SK-N-SH treated with all-trans-retinoic acid at 6 μM for 48 hours (cell line): ENCODE measurements at regions not wholly inside any gene's neighbourhood (a gene's known extent, or its start where the extent isn't known, plus 50 kb on each side); places are given as distances from the start of the nearest gene placed in this dataset.

Experiments used
- ATAC-seq: fragments of 200-7000 bp; cut with Tn5 transposase; 3 replicates; pipeline ENCODE4 v1.9.1; 2020; ENCODE audit warnings: mild to moderate bottlenecking, moderate library complexity
- ARNTL ChIP-seq: fragments of 450-650 bp; formaldehyde crosslinking; IDR thresholded peaks from 2 replicates; pipeline ENCODE4 v1.5.0; 2020; ENCODE audit warnings: low read depth, mild to moderate bottlenecking, moderate library complexity, borderline replicate concordance
- BACH2 ChIP-seq: fragments of 250-450 bp; sonication (Bioruptor Pico); IDR thresholded peaks from 2 replicates; pipeline ENCODE4 v1.9.0; 2021; ENCODE audit warnings: mild to moderate bottlenecking, borderline replicate concordance
- CREB5 ChIP-seq: fragments of 250-450 bp; sonication (Bioruptor Pico); IDR thresholded peaks from 2 replicates; pipeline ENCODE4 v1.5.1; 2020; ENCODE audit warnings: low read depth, mild to moderate bottlenecking, moderate library complexity
- CSDC2 ChIP-seq: fragments of 250-450 bp; sonication (Bioruptor Pico); IDR thresholded peaks from 2 replicates; pipeline ENCODE4 v1.5.0; 2020; ENCODE audit warnings: mild to moderate bottlenecking, moderate library complexity
- CSRNP3 ChIP-seq: fragments of 250-450 bp; sonication (Bioruptor Pico); IDR thresholded peaks from 2 replicates; pipeline ENCODE4 v1.5.1; 2021; ENCODE audit warnings: mild to moderate bottlenecking, moderate library complexity
- ESRRG ChIP-seq: fragments of 250-450 bp; sonication (Bioruptor Pico); IDR thresholded peaks from 2 replicates; pipeline ENCODE4 v1.6.1; 2021; ENCODE audit warnings: mild to moderate bottlenecking
- GLIS3 ChIP-seq: fragments of 250-450 bp; sonication (Bioruptor Pico); IDR thresholded peaks from 2 replicates; pipeline ENCODE4 v1.5.0; 2020; ENCODE audit warnings: mild to moderate bottlenecking, moderate library complexity
- ISL1 ChIP-seq: fragments of 250-450 bp; sonication (Bioruptor Pico); IDR thresholded peaks from 2 replicates; pipeline ENCODE4 v2.1.2; 2022; ENCODE audit warnings: mild to moderate bottlenecking, moderate library complexity
- OSR1 ChIP-seq: fragments of 250-450 bp; sonication (Bioruptor Pico); IDR thresholded peaks from 2 replicates; pipeline ENCODE4 v1.8.0; 2022; ENCODE audit warnings: moderate library complexity, mild to moderate bottlenecking, inconsistent platforms
- PATZ1 ChIP-seq: fragments of 250-450 bp; sonication (Bioruptor Pico); IDR thresholded peaks from 2 replicates; pipeline ENCODE4 v1.8.0; 2020; ENCODE audit warnings: mild to moderate bottlenecking, moderate library complexity, borderline replicate concordance
- PPARA ChIP-seq: fragments of 250-450 bp; sonication (Bioruptor Pico); IDR thresholded peaks from 2 replicates; pipeline ENCODE4 v1.5.0; 2020; ENCODE audit warnings: mild to moderate bottlenecking, borderline replicate concordance
- RARB ChIP-seq: fragments of 250-450 bp; sonication (Bioruptor Pico); IDR thresholded peaks from 2 replicates; pipeline ENCODE4 v1.8.0; 2021; ENCODE audit warnings: mild to moderate bottlenecking, moderate library complexity
- SNAI2 ChIP-seq: fragments of 250-450 bp; sonication (Bioruptor Pico); IDR thresholded peaks from 2 replicates; pipeline ENCODE4 v1.5.0; 2020; ENCODE audit warnings: mild to moderate bottlenecking, moderate library complexity
- TCF4 ChIP-seq: fragments of 250-450 bp; sonication (Bioruptor Pico); IDR thresholded peaks from 2 replicates; pipeline ENCODE4 v1.8.0; 2021; ENCODE audit warnings: mild to moderate bottlenecking, moderate library complexity, borderline replicate concordance
- TOX ChIP-seq: fragments of 250-450 bp; sonication (Bioruptor Pico); IDR thresholded peaks from 2 replicates; pipeline ENCODE4 v1.8.0; 2021; ENCODE audit warnings: mild to moderate bottlenecking, moderate library complexity, borderline replicate concordance
- ZC3H10 ChIP-seq: fragments of 250-450 bp; sonication (Bioruptor Pico); IDR thresholded peaks from 2 replicates; pipeline ENCODE4 v1.5.1; 2021; ENCODE audit warnings: mild to moderate bottlenecking, moderate library complexity
- ZFP30 ChIP-seq: fragments of 450-650 bp; formaldehyde crosslinking; IDR thresholded peaks from 2 replicates; pipeline ENCODE4 v1.5.0; 2022; ENCODE audit warnings: mild to moderate bottlenecking, moderate library complexity
- ZNF565 ChIP-seq: fragments of 450-650 bp; formaldehyde crosslinking; conservative IDR thresholded peaks from 2 replicates; pipeline ENCODE4 v1.5.0; 2020; ENCODE audit warnings: low read depth, mild to moderate bottlenecking, moderate library complexity
- ZNF70 ChIP-seq: fragments of 450-650 bp; formaldehyde crosslinking; IDR thresholded peaks from 2 replicates; pipeline ENCODE4 v1.5.0; 2020; ENCODE audit warnings: mild to moderate bottlenecking, moderate library complexity
- TF ChIP-seq, protein P1 (sequence below): fragments of 250-450 bp; sonication (Bioruptor Pico); IDR thresholded peaks from 2 replicates; pipeline ENCODE4 v1.5.0; 2020; ENCODE audit warnings: mild to moderate bottlenecking, moderate library complexity
- TF ChIP-seq, protein P2 (sequence below): fragments of 250-450 bp; sonication (Bioruptor Pico); IDR thresholded peaks from 2 replicates; pipeline ENCODE4 v1.8.0; 2021; ENCODE audit warnings: low read depth, mild to moderate bottlenecking, moderate library complexity, borderline replicate concordance

DNA sequence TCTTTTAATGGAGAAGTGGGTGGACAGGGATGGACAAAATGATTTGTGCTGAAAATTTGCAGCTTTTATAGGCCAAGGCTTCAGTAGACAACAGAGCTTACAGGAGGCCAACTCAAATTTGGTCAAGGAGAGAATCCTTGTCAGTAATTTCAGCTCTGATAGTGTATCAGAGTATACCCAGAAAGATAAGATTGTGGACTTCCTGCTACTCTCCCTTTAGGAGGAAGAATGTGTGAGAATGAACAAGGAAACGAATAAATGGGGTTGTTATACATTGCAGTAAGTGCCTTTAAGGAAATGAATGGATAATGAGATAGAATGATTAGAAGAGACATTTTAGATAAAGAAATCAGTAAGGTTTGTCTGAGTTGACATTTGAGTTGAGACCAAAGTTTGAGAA, 519.9 kb downstream of the UTRN start:
- TF ChIP-seq, protein P1, sequence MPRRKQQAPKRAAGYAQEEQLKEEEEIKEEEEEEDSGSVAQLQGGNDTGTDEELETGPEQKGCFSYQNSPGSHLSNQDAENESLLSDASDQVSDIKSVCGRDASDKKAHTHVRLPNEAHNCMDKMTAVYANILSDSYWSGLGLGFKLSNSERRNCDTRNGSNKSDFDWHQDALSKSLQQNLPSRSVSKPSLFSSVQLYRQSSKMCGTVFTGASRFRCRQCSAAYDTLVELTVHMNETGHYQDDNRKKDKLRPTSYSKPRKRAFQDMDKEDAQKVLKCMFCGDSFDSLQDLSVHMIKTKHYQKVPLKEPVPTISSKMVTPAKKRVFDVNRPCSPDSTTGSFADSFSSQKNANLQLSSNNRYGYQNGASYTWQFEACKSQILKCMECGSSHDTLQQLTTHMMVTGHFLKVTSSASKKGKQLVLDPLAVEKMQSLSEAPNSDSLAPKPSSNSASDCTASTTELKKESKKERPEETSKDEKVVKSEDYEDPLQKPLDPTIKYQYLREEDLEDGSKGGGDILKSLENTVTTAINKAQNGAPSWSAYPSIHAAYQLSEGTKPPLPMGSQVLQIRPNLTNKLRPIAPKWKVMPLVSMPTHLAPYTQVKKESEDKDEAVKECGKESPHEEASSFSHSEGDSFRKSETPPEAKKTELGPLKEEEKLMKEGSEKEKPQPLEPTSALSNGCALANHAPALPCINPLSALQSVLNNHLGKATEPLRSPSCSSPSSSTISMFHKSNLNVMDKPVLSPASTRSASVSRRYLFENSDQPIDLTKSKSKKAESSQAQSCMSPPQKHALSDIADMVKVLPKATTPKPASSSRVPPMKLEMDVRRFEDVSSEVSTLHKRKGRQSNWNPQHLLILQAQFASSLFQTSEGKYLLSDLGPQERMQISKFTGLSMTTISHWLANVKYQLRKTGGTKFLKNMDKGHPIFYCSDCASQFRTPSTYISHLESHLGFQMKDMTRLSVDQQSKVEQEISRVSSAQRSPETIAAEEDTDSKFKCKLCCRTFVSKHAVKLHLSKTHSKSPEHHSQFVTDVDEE (CRISPR knock-in tag) = no peak
- no peak for TF ChIP-seq OSR1 (CRISPR knock-in tag)
- no peak for TF ChIP-seq PATZ1 (CRISPR knock-in tag)
- TF ChIP-seq ZNF565 = no peak
- no peak for TF ChIP-seq TOX (CRISPR knock-in tag)
- no peak for TF ChIP-seq PPARA (CRISPR knock-in tag)
- TF ChIP-seq ISL1 = no peak
- no peak for TF ChIP-seq CREB5 (CRISPR knock-in tag)
- no peak for TF ChIP-seq ZNF70 (CRISPR knock-in tag)
- TF ChIP-seq RARB = no peak
- no peak for TF ChIP-seq SNAI2 (CRISPR knock-in tag)
- no peak for TF ChIP-seq TCF4 (CRISPR knock-in tag)
- no peak for TF ChIP-seq ARNTL
- TF ChIP-seq CSRNP3 (CRISPR knock-in tag) = no peak
- TF ChIP-seq BACH2 (CRISPR knock-in tag) = no peak
- no peak for TF ChIP-seq ZFP30 (CRISPR knock-in tag)
- TF ChIP-seq ZC3H10 (CRISPR knock-in tag) = no peak
- TF ChIP-seq CSDC2 (CRISPR knock-in tag) = no peak
- TF ChIP-seq GLIS3 (CRISPR knock-in tag) = no peak
- no peak for TF ChIP-seq ESRRG
- ATAC-seq = no peak

GRCh38 chr6:144806222-144806621, 521.1 kb downstream of the UTRN start:
- no peak for ATAC-seq
- TF ChIP-seq PATZ1 (CRISPR knock-in tag) = no peak

DNA sequence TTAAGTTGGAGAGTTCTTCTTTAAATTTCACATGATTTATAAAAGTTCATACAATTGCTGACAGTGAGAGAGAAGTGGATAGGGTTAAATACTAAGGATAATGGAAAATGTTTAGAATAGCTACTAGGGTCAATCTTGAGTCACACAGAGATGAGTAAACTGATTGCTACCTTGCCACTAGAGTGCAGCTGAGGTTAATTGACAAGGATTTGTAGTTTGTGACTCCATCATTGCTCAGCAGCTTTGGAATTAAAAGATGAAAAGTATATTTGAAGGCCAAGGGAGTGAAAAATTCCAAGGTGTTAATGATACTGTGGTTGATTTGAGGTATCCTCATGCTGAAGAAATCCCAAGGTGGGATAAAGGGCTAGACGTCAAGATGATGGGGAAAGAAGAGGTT, 524.0 kb downstream of the UTRN start:
- TF ChIP-seq RARB (no peak), CREB5 (CRISPR knock-in tag) (no peak), ARNTL (no peak), CSDC2 (CRISPR knock-in tag) (no peak), TOX (CRISPR knock-in tag) (no peak), GLIS3 (CRISPR knock-in tag) (no peak), SNAI2 (CRISPR knock-in tag) (no peak)
- TF ChIP-seq, protein P2, sequence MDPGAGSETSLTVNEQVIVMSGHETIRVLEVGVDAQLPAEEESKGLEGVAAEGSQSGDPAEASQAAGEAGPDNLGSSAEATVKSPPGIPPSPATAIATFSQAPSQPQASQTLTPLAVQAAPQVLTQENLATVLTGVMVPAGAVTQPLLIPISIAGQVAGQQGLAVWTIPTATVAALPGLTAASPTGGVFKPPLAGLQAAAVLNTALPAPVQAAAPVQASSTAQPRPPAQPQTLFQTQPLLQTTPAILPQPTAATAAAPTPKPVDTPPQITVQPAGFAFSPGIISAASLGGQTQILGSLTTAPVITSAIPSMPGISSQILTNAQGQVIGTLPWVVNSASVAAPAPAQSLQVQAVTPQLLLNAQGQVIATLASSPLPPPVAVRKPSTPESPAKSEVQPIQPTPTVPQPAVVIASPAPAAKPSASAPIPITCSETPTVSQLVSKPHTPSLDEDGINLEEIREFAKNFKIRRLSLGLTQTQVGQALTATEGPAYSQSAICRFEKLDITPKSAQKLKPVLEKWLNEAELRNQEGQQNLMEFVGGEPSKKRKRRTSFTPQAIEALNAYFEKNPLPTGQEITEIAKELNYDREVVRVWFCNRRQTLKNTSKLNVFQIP (CRISPR knock-in tag) = no peak
- ATAC-seq = no peak
